ENCODE measurements at regions not wholly inside any gene's neighbourhood (a gene's known extent, or its start where the extent isn't known, plus 50 kb on each side); places are given as distances from the start of the nearest gene placed in this dataset.

GRCh38 chr16:49010879-49011278 lies 270.8 kb downstream of the CBLN1 start:
- CTCF ChIA-PET, result interaction anchor here (1.3 kb wide), 1 partner anchor 323 kb away, joined by 3 read pairs; no protein-coding TSS in a partner anchor
- H3K9me3 Mint-ChIP-seq (ENCODE audit: low read depth), result peaks cover 4% of the 10 kb centered on the region
- H3K4me3 Mint-ChIP-seq, result no peak overlapping the region
- DNase-seq (no peak), ATAC-seq (no peak)
- H3K4me1 Mint-ChIP-seq, result no peaks in the 10 kb centered on the region
- no peaks in the 10 kb centered on the region for H3K27me3 Mint-ChIP-seq
- H3K36me3 Mint-ChIP-seq, result no peaks in the 10 kb centered on the region
- no peak overlapping the region for H3K27ac Mint-ChIP-seq

GRCh38 chr16:49010396-49010795 lies 271.2 kb downstream of the CBLN1 start:
- no peaks in the 10 kb centered on the region for H3K27me3 Mint-ChIP-seq
- peaks cover 4% of the 10 kb centered on the region for H3K9me3 Mint-ChIP-seq (ENCODE audit: low read depth)
- ATAC-seq, result no peak
- no peak for DNase-seq
- no peaks in the 10 kb centered on the region for H3K36me3 Mint-ChIP-seq
- H3K4me3 Mint-ChIP-seq, result no peak overlapping the region
- CTCF ChIA-PET, result interaction anchor here (1.3 kb wide), 1 partner anchor 323 kb away, joined by 3 read pairs; no protein-coding TSS in a partner anchor
- no peaks in the 10 kb centered on the region for H3K4me1 Mint-ChIP-seq
- H3K27ac Mint-ChIP-seq, result no peak overlapping the region

GRCh38 chr16:49009204-49009603 lies 272.4 kb downstream of the CBLN1 start:
- CTCF ChIA-PET, result no interaction called here
- H3K27me3 Mint-ChIP-seq, result no peaks in the 10 kb centered on the region
- no peaks in the 10 kb centered on the region for H3K4me1 Mint-ChIP-seq
- ATAC-seq (no peak), DNase-seq (no peak)
- H3K36me3 Mint-ChIP-seq, result no peaks in the 10 kb centered on the region
- peaks cover 4% of the 10 kb centered on the region for H3K9me3 Mint-ChIP-seq (ENCODE audit: low read depth)
- no peak overlapping the region for H3K27ac Mint-ChIP-seq
- H3K4me3 Mint-ChIP-seq, result no peak overlapping the region

- Mint-ChIP-seq H3K4me3 (no peak overlapping the region), H3K36me3 (no peaks in the 10 kb centered on the region), H3K9me3 (ENCODE audit: low read depth) (peaks cover 4% of the 10 kb centered on the region), H3K27me3 (no peaks in the 10 kb centered on the region), H3K4me1 (no peaks in the 10 kb centered on the region), H3K27ac (no peak overlapping the region)
- CTCF ChIA-PET, result no interaction called here
- DNase-seq, result no peak
- ATAC-seq, result no peak
Measured at GRCh38 chr16:49003992-49004391, 277.6 kb downstream of the CBLN1 start.

- Mint-ChIP-seq H3K9me3 (ENCODE audit: low read depth) (peaks cover 4% of the 10 kb centered on the region), H3K27ac (no peak overlapping the region), H3K4me1 (no peaks in the 10 kb centered on the region), H3K36me3 (no peaks in the 10 kb centered on the region), H3K4me3 (no peak overlapping the region), H3K27me3 (no peaks in the 10 kb centered on the region)
- no peak for ATAC-seq
- no peak for DNase-seq
- CTCF ChIA-PET, result no interaction called here
Measured at GRCh38 chr16:49003022-49003421, 278.6 kb downstream of the CBLN1 start.

GRCh38 chr16:49000594-49000993 lies 281.0 kb downstream of the CBLN1 start:
- Mint-ChIP-seq H3K36me3 (no peaks in the 10 kb centered on the region), H3K4me1 (no peaks in the 10 kb centered on the region), H3K27ac (no peak overlapping the region), H3K9me3 (ENCODE audit: low read depth) (no peaks in the 10 kb centered on the region), H3K4me3 (no peak overlapping the region), H3K27me3 (no peaks in the 10 kb centered on the region)
- CTCF ChIA-PET, result no interaction called here
- ATAC-seq (no peak), DNase-seq (no peak)

- CTCF ChIA-PET, result no interaction called here
- Mint-ChIP-seq H3K27ac (no peak overlapping the region), H3K36me3 (no peaks in the 10 kb centered on the region), H3K27me3 (no peaks in the 10 kb centered on the region), H3K4me1 (no peaks in the 10 kb centered on the region), H3K4me3 (no peak overlapping the region), H3K9me3 (ENCODE audit: low read depth) (peaks cover 3% of the 10 kb centered on the region)
- DNase-seq, result no peak
- no peak for ATAC-seq
Measured at GRCh38 chr16:48999508-48999907, 282.1 kb downstream of the CBLN1 start.

- Mint-ChIP-seq H3K27ac (no peak overlapping the region), H3K36me3 (no peaks in the 10 kb centered on the region), H3K4me3 (no peak overlapping the region), H3K4me1 (no peaks in the 10 kb centered on the region), H3K9me3 (ENCODE audit: low read depth) (peaks cover 3% of the 10 kb centered on the region), H3K27me3 (no peaks in the 10 kb centered on the region)
- CTCF ChIA-PET, result no interaction called here
- ATAC-seq (no peak), DNase-seq (no peak)
Measured at GRCh38 chr16:48999044-48999443, 282.6 kb downstream of the CBLN1 start.

GRCh38 chr16:48997946-48998345 lies 283.7 kb downstream of the CBLN1 start:
- H3K36me3 Mint-ChIP-seq, result no peaks in the 10 kb centered on the region
- no peak for ATAC-seq
- DNase-seq, result no peak
- H3K9me3 Mint-ChIP-seq (ENCODE audit: low read depth), result peaks cover 6% of the 10 kb centered on the region
- no peaks in the 10 kb centered on the region for H3K27me3 Mint-ChIP-seq
- CTCF ChIA-PET, result no interaction called here
- H3K4me3 Mint-ChIP-seq, result no peak overlapping the region
- no peak overlapping the region for H3K27ac Mint-ChIP-seq
- H3K4me1 Mint-ChIP-seq, result no peaks in the 10 kb centered on the region

- Mint-ChIP-seq H3K36me3 (no peaks in the 10 kb centered on the region), H3K27me3 (no peaks in the 10 kb centered on the region)
Measured at GRCh38 chr16:48997081-48997615, 284.5 kb downstream of the CBLN1 start.

GRCh38 chr16:48978501-48978900 lies 303.1 kb downstream of the CBLN1 start:
- Mint-ChIP-seq H3K9me3 (ENCODE audit: low read depth) (peaks cover 6% of the 10 kb centered on the region), H3K27ac (no peak overlapping the region), H3K27me3 (no peaks in the 10 kb centered on the region), H3K4me1 (no peaks in the 10 kb centered on the region), H3K4me3 (no peak overlapping the region), H3K36me3 (no peaks in the 10 kb centered on the region)
- DNase-seq (no peak), ATAC-seq (no peak)
- CTCF ChIA-PET, result no interaction called here

More at GRCh38 chr16:48997081-48997615, 284.5 kb downstream of the CBLN1 start:
- H3K4me1 Mint-ChIP-seq, result no peaks in the 10 kb centered on the region
- H3K27ac Mint-ChIP-seq, result no peak overlapping the region
- CTCF ChIA-PET, result no interaction called here
- no peak for ATAC-seq
- H3K9me3 Mint-ChIP-seq (ENCODE audit: low read depth), result peaks cover 6% of the 10 kb centered on the region
- no peak overlapping the region for H3K4me3 Mint-ChIP-seq
- DNase-seq, result no peak

GRCh38 chr16:48972236-48972635 lies 309.4 kb downstream of the CBLN1 start:
- H3K4me1 Mint-ChIP-seq, result no peaks in the 10 kb centered on the region
- H3K27ac Mint-ChIP-seq, result no peak overlapping the region
- no peaks in the 10 kb centered on the region for H3K36me3 Mint-ChIP-seq
- peaks cover 6% of the 10 kb centered on the region for H3K9me3 Mint-ChIP-seq (ENCODE audit: low read depth)
- no peak overlapping the region for H3K4me3 Mint-ChIP-seq
- ATAC-seq (no peak), DNase-seq (no peak)
- no peaks in the 10 kb centered on the region for H3K27me3 Mint-ChIP-seq
- CTCF ChIA-PET, result no interaction called here

GRCh38 chr16:48971571-48972077 lies 310.0 kb downstream of the CBLN1 start:
- no peak overlapping the region for H3K27ac Mint-ChIP-seq
- H3K9me3 Mint-ChIP-seq (ENCODE audit: low read depth), result peaks cover 6% of the 10 kb centered on the region
- ATAC-seq (no peak), DNase-seq (no peak)
- H3K4me1 Mint-ChIP-seq, result no peaks in the 10 kb centered on the region
- H3K36me3 Mint-ChIP-seq, result no peaks in the 10 kb centered on the region
- H3K4me3 Mint-ChIP-seq, result no peak overlapping the region
- H3K27me3 Mint-ChIP-seq, result no peaks in the 10 kb centered on the region
- CTCF ChIA-PET, result no interaction called here

- H3K36me3 Mint-ChIP-seq, result no peaks in the 10 kb centered on the region
- no peak for ATAC-seq
- no peaks in the 10 kb centered on the region for H3K4me1 Mint-ChIP-seq
- no peaks in the 10 kb centered on the region for H3K27me3 Mint-ChIP-seq
- H3K27ac Mint-ChIP-seq, result no peak overlapping the region
- CTCF ChIA-PET, result no interaction called here
- no peak overlapping the region for H3K4me3 Mint-ChIP-seq
- peaks cover 6% of the 10 kb centered on the region for H3K9me3 Mint-ChIP-seq (ENCODE audit: low read depth)
- DNase-seq, result no peak
Measured at GRCh38 chr16:48970216-48970615, 311.4 kb downstream of the CBLN1 start.

- CTCF ChIA-PET, result no interaction called here
- Mint-ChIP-seq H3K36me3 (no peaks in the 10 kb centered on the region), H3K4me3 (no peak overlapping the region), H3K4me1 (no peaks in the 10 kb centered on the region), H3K27me3 (no peaks in the 10 kb centered on the region), H3K27ac (no peak overlapping the region), H3K9me3 (ENCODE audit: low read depth) (peaks cover 6% of the 10 kb centered on the region)
- no peak for DNase-seq
- no peak for ATAC-seq
Measured at GRCh38 chr16:48969611-48970010, 312.0 kb downstream of the CBLN1 start.

Data from activated CD8-positive, alpha-beta memory T cell treated with anti-CD3 and anti-CD28 coated beads, Interleukin-2, amount 10 ng/mL, durations not matched to agents 7 days and 5 days (primary cell).